ENCODE measurements at regions not wholly inside any gene's neighbourhood (a gene's known extent, or its start where the extent isn't known, plus 50 kb on each side); places are given as distances from the start of the nearest gene placed in this dataset.

DNA sequence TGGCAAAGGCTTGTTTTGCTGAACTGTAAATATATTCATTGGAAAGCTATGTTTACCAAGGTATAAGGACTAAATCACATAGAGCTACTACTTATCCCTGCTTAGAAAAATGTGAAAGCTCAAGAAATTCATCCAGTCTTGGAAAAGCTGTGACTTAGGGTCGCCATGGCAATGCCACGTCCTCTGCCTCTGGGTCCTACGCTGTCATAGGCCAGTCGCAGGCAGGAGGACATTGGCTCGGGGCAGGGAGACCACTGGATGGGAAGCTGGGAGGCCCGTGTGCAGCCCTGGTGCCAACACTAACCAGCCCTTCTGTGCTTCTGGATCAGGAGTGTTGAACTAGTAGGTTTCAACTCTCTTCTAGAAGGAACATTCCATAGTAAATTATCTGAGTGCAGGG, 67.3 kb upstream of the PDZD8 start:
- H3K4me3 ChIP-seq (ENCODE audit: low read depth in 1 of 3, low read length in 3 of 3), result no peak overlapping the region
- no peak for DNase-seq (ENCODE audit: low spot score)
- H3K36me3 ChIP-seq (ENCODE audit: control insufficient read depth in 4 of 4, insufficient read depth in 3 of 4, low read depth in 1 of 4, low read length in 3 of 4), result no peaks in the 10 kb centered on the region
- no peak overlapping the region for H3K27ac ChIP-seq (ENCODE audit: low read depth in 1 of 2, low read length in 2 of 2)
- WGBS, result 65% methylated on average over 6 of the region's 6 CpGs
- no peaks in the 10 kb centered on the region for H3K4me1 ChIP-seq (ENCODE audit: control insufficient read depth in 4 of 4, insufficient read depth in 4 of 4, low read length in 3 of 4)
- TF ChIP-seq, protein P1, sequence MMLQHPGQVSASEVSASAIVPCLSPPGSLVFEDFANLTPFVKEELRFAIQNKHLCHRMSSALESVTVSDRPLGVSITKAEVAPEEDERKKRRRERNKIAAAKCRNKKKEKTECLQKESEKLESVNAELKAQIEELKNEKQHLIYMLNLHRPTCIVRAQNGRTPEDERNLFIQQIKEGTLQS (IDR thresholded peaks at IDR 0.05), result no peak
- no peak for TF ChIP-seq RAD21 (IDR thresholded peaks at IDR 0.05)
- no peak for TF ChIP-seq SP1 (IDR thresholded peaks at IDR 0.05)
- TF ChIP-seq TAF1 (conservative IDR thresholded peaks at IDR 0.05), result no peak
- TF ChIP-seq GABPA (IDR thresholded peaks at IDR 0.05 in 1 of 2, conservative IDR thresholded peaks at IDR 0.05 in 1 of 2), result no peak
- TF ChIP-seq, protein P2, sequence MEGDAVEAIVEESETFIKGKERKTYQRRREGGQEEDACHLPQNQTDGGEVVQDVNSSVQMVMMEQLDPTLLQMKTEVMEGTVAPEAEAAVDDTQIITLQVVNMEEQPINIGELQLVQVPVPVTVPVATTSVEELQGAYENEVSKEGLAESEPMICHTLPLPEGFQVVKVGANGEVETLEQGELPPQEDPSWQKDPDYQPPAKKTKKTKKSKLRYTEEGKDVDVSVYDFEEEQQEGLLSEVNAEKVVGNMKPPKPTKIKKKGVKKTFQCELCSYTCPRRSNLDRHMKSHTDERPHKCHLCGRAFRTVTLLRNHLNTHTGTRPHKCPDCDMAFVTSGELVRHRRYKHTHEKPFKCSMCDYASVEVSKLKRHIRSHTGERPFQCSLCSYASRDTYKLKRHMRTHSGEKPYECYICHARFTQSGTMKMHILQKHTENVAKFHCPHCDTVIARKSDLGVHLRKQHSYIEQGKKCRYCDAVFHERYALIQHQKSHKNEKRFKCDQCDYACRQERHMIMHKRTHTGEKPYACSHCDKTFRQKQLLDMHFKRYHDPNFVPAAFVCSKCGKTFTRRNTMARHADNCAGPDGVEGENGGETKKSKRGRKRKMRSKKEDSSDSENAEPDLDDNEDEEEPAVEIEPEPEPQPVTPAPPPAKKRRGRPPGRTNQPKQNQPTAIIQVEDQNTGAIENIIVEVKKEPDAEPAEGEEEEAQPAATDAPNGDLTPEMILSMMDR (IDR thresholded peaks at IDR 0.05; ENCODE audit: low read depth, low read length, missing input control), result no peak
- no peak for TF ChIP-seq FOXA2 (IDR thresholded peaks at IDR 0.05)
- TF ChIP-seq HNF4A (conservative IDR thresholded peaks at IDR 0.05), result no peak
- no peak for TF ChIP-seq FOXA1 (IDR thresholded peaks at IDR 0.05)
- no peak for TF ChIP-seq EGR1 (IDR thresholded peaks at IDR 0.05; ENCODE audit: low read depth in 2 of 2)
- TF ChIP-seq NR2F2 (IDR thresholded peaks at IDR 0.05), result no peak
- TF ChIP-seq, protein P3, sequence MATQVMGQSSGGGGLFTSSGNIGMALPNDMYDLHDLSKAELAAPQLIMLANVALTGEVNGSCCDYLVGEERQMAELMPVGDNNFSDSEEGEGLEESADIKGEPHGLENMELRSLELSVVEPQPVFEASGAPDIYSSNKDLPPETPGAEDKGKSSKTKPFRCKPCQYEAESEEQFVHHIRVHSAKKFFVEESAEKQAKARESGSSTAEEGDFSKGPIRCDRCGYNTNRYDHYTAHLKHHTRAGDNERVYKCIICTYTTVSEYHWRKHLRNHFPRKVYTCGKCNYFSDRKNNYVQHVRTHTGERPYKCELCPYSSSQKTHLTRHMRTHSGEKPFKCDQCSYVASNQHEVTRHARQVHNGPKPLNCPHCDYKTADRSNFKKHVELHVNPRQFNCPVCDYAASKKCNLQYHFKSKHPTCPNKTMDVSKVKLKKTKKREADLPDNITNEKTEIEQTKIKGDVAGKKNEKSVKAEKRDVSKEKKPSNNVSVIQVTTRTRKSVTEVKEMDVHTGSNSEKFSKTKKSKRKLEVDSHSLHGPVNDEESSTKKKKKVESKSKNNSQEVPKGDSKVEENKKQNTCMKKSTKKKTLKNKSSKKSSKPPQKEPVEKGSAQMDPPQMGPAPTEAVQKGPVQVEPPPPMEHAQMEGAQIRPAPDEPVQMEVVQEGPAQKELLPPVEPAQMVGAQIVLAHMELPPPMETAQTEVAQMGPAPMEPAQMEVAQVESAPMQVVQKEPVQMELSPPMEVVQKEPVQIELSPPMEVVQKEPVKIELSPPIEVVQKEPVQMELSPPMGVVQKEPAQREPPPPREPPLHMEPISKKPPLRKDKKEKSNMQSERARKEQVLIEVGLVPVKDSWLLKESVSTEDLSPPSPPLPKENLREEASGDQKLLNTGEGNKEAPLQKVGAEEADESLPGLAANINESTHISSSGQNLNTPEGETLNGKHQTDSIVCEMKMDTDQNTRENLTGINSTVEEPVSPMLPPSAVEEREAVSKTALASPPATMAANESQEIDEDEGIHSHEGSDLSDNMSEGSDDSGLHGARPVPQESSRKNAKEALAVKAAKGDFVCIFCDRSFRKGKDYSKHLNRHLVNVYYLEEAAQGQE (IDR thresholded peaks at IDR 0.05), result no peak
- TF ChIP-seq, protein P4, sequence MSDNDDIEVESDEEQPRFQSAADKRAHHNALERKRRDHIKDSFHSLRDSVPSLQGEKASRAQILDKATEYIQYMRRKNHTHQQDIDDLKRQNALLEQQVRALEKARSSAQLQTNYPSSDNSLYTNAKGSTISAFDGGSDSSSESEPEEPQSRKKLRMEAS (IDR thresholded peaks at IDR 0.05), result no peak
- no peak for TF ChIP-seq YY1 (IDR thresholded peaks at IDR 0.05)
- TF ChIP-seq RXRA (IDR thresholded peaks at IDR 0.05), result no peak
- no peak for TF ChIP-seq JUND (IDR thresholded peaks at IDR 0.05)
- TF ChIP-seq HNF4G (IDR thresholded peaks at IDR 0.05), result no peak
- no peaks in the 10 kb centered on the region for H3K27me3 ChIP-seq (ENCODE audit: control insufficient read depth in 4 of 4, insufficient read depth in 4 of 4, low read length in 3 of 4)
- no peak overlapping the region for H3K9ac ChIP-seq (ENCODE audit: low read depth in 1 of 2, low read length in 2 of 2)
- H3K9me3 ChIP-seq (ENCODE audit: control insufficient read depth in 4 of 4, low read length in 3 of 4), result no peaks in the 10 kb centered on the region

DNA sequence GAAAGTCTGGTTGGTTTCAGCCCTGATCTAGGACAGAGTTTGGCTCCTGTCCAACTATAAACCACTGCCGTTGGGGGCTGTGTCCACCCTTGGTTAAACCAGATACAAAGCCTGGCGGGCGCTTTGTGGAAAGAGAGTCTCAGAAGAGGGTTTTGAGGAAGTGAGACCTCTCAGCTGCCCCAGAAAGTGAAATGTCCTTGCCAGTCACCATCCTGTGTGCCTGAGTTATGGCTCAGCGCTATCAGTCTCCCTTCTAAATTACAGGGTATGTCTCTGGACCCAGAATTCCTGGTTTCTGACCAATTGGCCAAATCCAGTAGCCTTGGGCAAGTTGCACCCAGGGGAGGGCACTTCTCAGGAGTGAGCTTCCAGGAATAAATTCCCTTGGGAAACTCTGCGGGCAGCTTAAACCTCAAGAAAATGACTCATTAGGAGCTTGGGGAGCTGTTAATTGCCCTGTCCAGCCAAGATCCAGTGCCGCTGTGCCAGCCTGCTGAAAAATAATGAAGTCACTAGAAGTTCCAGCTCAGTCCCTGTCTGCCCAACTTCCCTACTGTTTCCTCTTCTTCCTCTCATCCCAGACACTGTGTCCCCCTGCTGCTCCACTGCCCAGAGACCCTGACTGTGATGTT, 66.7 kb upstream of the PDZD8 start:
- 73% methylated on average over 6 of the region's 6 CpGs for WGBS
- no peak for TF ChIP-seq GABPA (IDR thresholded peaks at IDR 0.05 in 1 of 2, conservative IDR thresholded peaks at IDR 0.05 in 1 of 2)
- no peak for TF ChIP-seq FOXA1 (IDR thresholded peaks at IDR 0.05)
- TF ChIP-seq, protein P4 (IDR thresholded peaks at IDR 0.05), result no peak
- no peak for TF ChIP-seq SP1 (IDR thresholded peaks at IDR 0.05)
- TF ChIP-seq, protein P3 (IDR thresholded peaks at IDR 0.05), result no peak
- no peak for TF ChIP-seq FOXA2 (IDR thresholded peaks at IDR 0.05)
- Histone ChIP-seq H3K9me3 (ENCODE audit: control insufficient read depth in 4 of 4, low read length in 3 of 4) (no peaks in the 10 kb centered on the region), H3K27ac (ENCODE audit: low read depth in 1 of 2, low read length in 2 of 2) (no peak overlapping the region), H3K4me1 (ENCODE audit: control insufficient read depth in 4 of 4, insufficient read depth in 4 of 4, low read length in 3 of 4) (no peaks in the 10 kb centered on the region), H3K36me3 (ENCODE audit: control insufficient read depth in 4 of 4, insufficient read depth in 3 of 4, low read depth in 1 of 4, low read length in 3 of 4) (no peaks in the 10 kb centered on the region), H3K4me3 (ENCODE audit: low read depth in 1 of 3, low read length in 3 of 3) (no peak overlapping the region), H3K9ac (ENCODE audit: low read depth in 1 of 2, low read length in 2 of 2) (no peak overlapping the region), H3K27me3 (ENCODE audit: control insufficient read depth in 4 of 4, insufficient read depth in 4 of 4, low read length in 3 of 4) (no peaks in the 10 kb centered on the region)
- no peak for DNase-seq (ENCODE audit: low spot score)
